ENCODE measurements at regions not wholly inside any gene's neighbourhood (a gene's known extent, or its start where the extent isn't known, plus 50 kb on each side); places are given as distances from the start of the nearest gene placed in this dataset.

DNA sequence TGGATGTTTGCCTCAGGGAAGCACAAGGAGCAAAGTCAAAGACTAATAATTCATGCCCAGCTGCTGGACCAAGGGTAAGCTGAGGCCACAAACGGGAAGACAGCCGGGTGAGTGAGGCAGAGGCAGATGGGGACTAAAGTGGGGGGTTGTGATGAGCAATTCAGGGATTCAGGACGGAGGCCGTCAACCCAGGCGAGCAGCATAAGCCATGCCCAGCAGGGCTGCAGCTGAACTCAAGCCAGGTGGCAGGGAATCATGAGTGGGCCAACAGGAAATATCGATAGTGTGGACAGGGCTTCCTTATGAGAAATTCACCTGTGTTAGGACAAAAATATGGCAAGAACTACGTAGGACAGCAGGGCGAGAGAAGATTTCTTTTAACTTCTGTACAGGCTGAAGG, 246.8 kb downstream of the CDC5L start:
- H3K4me1 ChIP-seq (ENCODE audit: control insufficient read depth in 1 of 2, insufficient read depth in 2 of 2, low read depth in 1 of 2, low read length in 1 of 2) = no peaks in the 10 kb centered on the region

GRCh38 chr6:44635486-44635885, 248.0 kb downstream of the CDC5L start:
- ChIA-PET CTCF (interaction anchor here (1.0 to 3.0 kb wide), 3 partner anchors 18 to 132 kb away, joined by 3 to 15 read pairs (median 12); no protein-coding TSS in a partner anchor), POLR2A (no interaction called here)
- Histone ChIP-seq H3K4me3 (ENCODE audit: low read depth in 2 of 2, low read length in 1 of 2) (no peak overlapping the region), H2AFZ (ENCODE audit: low read depth) (no peak overlapping the region), H4K20me1 (ENCODE audit: insufficient read depth) (no peaks in the 10 kb centered on the region), H3K79me2 (ENCODE audit: insufficient read depth) (no peaks in the 10 kb centered on the region), H3K4me1 (ENCODE audit: control insufficient read depth in 1 of 2, insufficient read depth in 2 of 2, low read depth in 1 of 2, low read length in 1 of 2) (no peaks in the 10 kb centered on the region), H3K27ac (ENCODE audit: low read depth in 2 of 2, low read length in 1 of 2) (no peak overlapping the region), H3K36me3 (replicated peaks in 1 of 2; ENCODE audit: control insufficient read depth in 1 of 2, insufficient read depth in 2 of 2, low read length in 1 of 2) (no peaks in the 10 kb centered on the region), H3K9me2 (no peaks in the 10 kb centered on the region), H3K9ac (no peak overlapping the region), H3F3A (replicated peaks; ENCODE audit: insufficient read depth) (no peaks in the 10 kb centered on the region), H3K4me2 (no peak overlapping the region), H3K27me3 (ENCODE audit: insufficient read depth) (no peaks in the 10 kb centered on the region), H3K9me3 (0 out of 2 replicates have a peak, but pooled peaks cover 3% of the 10 kb centered on the region)
- 63% methylated on average over 4 of the region's 4 CpGs for WGBS (ENCODE audit: low lambda C conversion rate)
- DNase-seq = no peak
- TF ChIP-seq POLR2AphosphoS5 (IDR thresholded peaks at IDR 0.05; ENCODE audit: low read depth, low read length) (no peak), NFIC (IDR thresholded peaks at IDR 0.05; ENCODE audit: borderline replicate concordance) (no peak), RCOR1 (IDR thresholded peaks at IDR 0.05; ENCODE audit: low read length) (no peak)

More for the DNA sequence above, 246.8 kb downstream of the CDC5L start:
- POLR2A ChIA-PET = no interaction called here
- no peak overlapping the region for H2AFZ ChIP-seq (ENCODE audit: low read depth)
- CTCF ChIA-PET = interaction anchor here (0.6 kb wide), 1 partner anchor 159 kb away, joined by 3 read pairs; no protein-coding TSS in a partner anchor
- H3K79me2 ChIP-seq (ENCODE audit: insufficient read depth) = no peaks in the 10 kb centered on the region
- TF ChIP-seq JUND (IDR thresholded peaks at IDR 0.05) (no peak), SIN3A (IDR thresholded peaks at IDR 0.05; ENCODE audit: borderline replicate concordance, low read depth, low read length) (no peak), ELF1 (IDR thresholded peaks at IDR 0.05) (no peak), FOXM1 (IDR thresholded peaks at IDR 0.05; ENCODE audit: low read depth) (no peak), FOXJ3 (CRISPR knock-in tag; IDR thresholded peaks at IDR 0.05) (no peak), RXRA (IDR thresholded peaks at IDR 0.05; ENCODE audit: borderline replicate concordance, low read depth) (no peak), TAF1 (IDR thresholded peaks at IDR 0.05; ENCODE audit: borderline replicate concordance, low read depth, low read length) (no peak), PBX3 (IDR thresholded peaks at IDR 0.05) (no peak), RCOR1 (IDR thresholded peaks at IDR 0.05; ENCODE audit: low read length) (no peak), CHD2 (IDR thresholded peaks at IDR 0.05; ENCODE audit: low read length, partially characterized antibody) (no peak), FOSL2 (IDR thresholded peaks at IDR 0.05; ENCODE audit: borderline replicate concordance, low read depth) (no peak), NRF1 (IDR thresholded peaks at IDR 0.05; ENCODE audit: low read depth, low read length) (no peak), SMC3 (IDR thresholded peaks at IDR 0.05; ENCODE audit: low read depth, low read length) (no peak), TCF12 (IDR thresholded peaks at IDR 0.05) (no peak), TEAD4 (IDR thresholded peaks at IDR 0.05; ENCODE audit: borderline replicate concordance, insufficient read depth) (no peak), EZH2phosphoT487 (IDR thresholded peaks at IDR 0.05; ENCODE audit: borderline replicate concordance, low read depth) (no peak)
- no peak overlapping the region for H3K4me3 ChIP-seq (ENCODE audit: low read depth in 2 of 2, low read length in 1 of 2)
- H3K27ac ChIP-seq (ENCODE audit: low read depth in 2 of 2, low read length in 1 of 2) = no peak overlapping the region
- no peaks in the 10 kb centered on the region for H3K9me2 ChIP-seq
- WGBS (ENCODE audit: low lambda C conversion rate) = 64% methylated on average over 8 of the region's 8 CpGs
- no peaks in the 10 kb centered on the region for H3K27me3 ChIP-seq (ENCODE audit: insufficient read depth)
- no peak overlapping the region for H3K9ac ChIP-seq
- no peaks in the 10 kb centered on the region for H4K20me1 ChIP-seq (ENCODE audit: insufficient read depth)
- no peaks in the 10 kb centered on the region for H3K36me3 ChIP-seq (replicated peaks in 1 of 2; ENCODE audit: control insufficient read depth in 1 of 2, insufficient read depth in 2 of 2, low read length in 1 of 2)
- H3K4me2 ChIP-seq = no peak overlapping the region
- no peak for DNase-seq
- H3F3A ChIP-seq (replicated peaks; ENCODE audit: insufficient read depth) = no peaks in the 10 kb centered on the region
- H3K9me3 ChIP-seq = 0 out of 2 replicates have a peak, but pooled peaks cover 3% of the 10 kb centered on the region

Data from SK-N-SH (cell line).